Motor neuron (in vitro differentiated cells): ENCODE measurements at regions not wholly inside any gene's neighbourhood (a gene's known extent, or its start where the extent isn't known, plus 50 kb on each side); places are given as distances from the start of the nearest gene placed in this dataset.

Experiments
- ATAC-seq, 8 experiments: fragments of 200-7000 bp; cut with Tn5 transposase; replicated peaks in 6 of 8; 2 replicates each; pipeline ENCODE4 v1.8.0; 2021; ENCODE audit warnings: mild to moderate bottlenecking in 8 of 8, moderate library complexity in 8 of 8
- H3K27ac ChIP-seq, 2 donors: fragments of 250-450 bp; sonication (Bioruptor Pico); 2 replicates each; pipeline ENCODE4 v1.9.0; 2021; ENCODE audit warnings: antibody characterized with exemption in 2 of 2, mild to moderate bottlenecking in 2 of 2, moderate library complexity in 1 of 2
- H3K4me1 ChIP-seq, 2 donors: fragments of 250-450 bp; sonication (Bioruptor Pico); replicated peaks in 1 of 2; 2 replicates each; pipeline ENCODE4 v1.6.1; 2021; ENCODE audit warnings: antibody characterized with exemption in 2 of 2, mild to moderate bottlenecking in 2 of 2, moderate library complexity in 1 of 2
- H3K4me3 ChIP-seq, 5 donors: fragments of 250-450 bp; sonication (Bioruptor Pico); 2 replicates each; pipeline ENCODE4 v1.9.0; 2021; ENCODE audit warnings: antibody characterized with exemption in 5 of 5, mild to moderate bottlenecking in 5 of 5, moderate library complexity in 4 of 5
- WGBS, 10 experiments: fragments of 450-650 bp; shearing (Covaris generic); methylation state at CpG; one replicate each; pipeline ENCODE4 v1.0.0; 2022; 5-methylcytosine and 5-hydroxymethylcytosine counted together
- in situ Hi-C, 9 experiments: fragments of 400-800 bp; cut with MboI; loops; one replicate each; pipeline ENCODE4 v1.15.0; 2021; ENCODE audit warnings: low sequenced_read_pairs in 9 of 9, low pct_unique_long_range_greater_than_20kb in 2 of 9; ENCODE audit not compliant: unreplicated experiment in 9 of 9

DNA sequence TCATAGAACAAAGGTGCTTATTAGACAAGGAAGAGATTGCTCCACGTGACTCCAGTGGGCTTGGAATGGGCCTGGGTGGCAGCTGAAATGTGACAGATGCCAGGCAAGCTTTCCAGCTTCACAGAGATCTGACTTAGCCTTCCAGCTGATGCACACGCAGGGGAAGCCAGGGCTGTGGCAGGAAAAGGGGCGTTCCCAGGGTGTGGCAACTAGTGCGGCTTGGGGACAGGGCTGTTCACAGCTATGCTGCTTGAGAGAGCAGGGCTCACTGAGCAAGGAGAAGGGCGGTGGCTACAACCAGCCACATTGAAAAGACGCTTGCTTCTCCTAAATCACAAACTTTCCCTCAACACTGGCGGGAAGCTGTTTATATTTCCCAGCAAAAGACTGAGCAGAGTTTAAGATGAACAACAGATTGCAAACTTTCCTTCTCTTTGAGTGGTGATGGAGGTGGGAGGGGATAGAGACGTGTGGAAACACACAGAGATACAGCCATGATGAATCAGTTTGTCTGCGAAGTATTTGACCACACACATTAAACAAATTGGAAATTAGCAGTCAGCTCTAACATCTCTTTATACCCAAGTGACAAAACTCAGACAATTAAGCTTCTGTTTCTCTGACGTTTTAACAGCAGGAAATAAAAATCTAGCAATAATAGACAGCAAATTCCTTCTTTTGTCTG, 127.5 kb downstream of the BDH1 start:
- 0 to 52% (median 30%) methylated on average over 2 to 6 of the region's 10 CpGs; no CpG with 5 or more reads in 1 of the 10 experiments for WGBS, 10 experiments
- Histone ChIP-seq H3K27ac (peak overlapping the region in 1 of 2 donors; percentile 53), H3K4me1 (peaks cover 10 to 15% of the 10 kb centered on the region in 2 donors), H3K4me3 (no peak overlapping the region)
- ATAC-seq: peak; percentile 80 to 99 (median 96)
- in situ Hi-C loops: no loop called here

DNA sequence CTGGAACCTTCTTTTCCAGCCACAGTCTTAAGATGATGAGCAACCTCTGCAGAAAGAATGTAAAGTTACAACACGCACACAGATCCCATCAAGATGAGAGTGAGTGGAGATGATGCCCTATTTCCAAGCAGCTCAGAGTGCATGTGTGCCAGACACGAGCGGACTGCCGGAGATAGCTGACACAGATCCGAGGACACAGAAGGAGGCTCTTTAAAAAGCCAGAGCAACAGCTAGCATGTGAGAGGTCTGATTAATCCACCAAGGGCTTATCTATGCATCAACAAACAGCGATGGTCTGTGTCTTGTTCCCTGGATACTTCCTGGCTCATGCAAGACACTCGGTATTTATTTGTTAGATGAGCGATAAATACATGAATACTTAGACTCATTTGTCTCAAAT, 128.6 kb upstream of the DLG1 start:
- no peak overlapping the region for H3K4me3 ChIP-seq
- WGBS, 10 experiments: 87 to 100% (median 92%) methylated on average over 2 to 8 of the region's 8 CpGs; no CpG with 5 or more reads in 4 of the 10 experiments
- peak in 1 of 8 experiments; percentile 22 for ATAC-seq
- in situ Hi-C loops: no loop called here
- peaks cover 14 to 15% of the 10 kb centered on the region in 2 donors for H3K4me1 ChIP-seq
- no peak overlapping the region for H3K27ac ChIP-seq

DNA sequence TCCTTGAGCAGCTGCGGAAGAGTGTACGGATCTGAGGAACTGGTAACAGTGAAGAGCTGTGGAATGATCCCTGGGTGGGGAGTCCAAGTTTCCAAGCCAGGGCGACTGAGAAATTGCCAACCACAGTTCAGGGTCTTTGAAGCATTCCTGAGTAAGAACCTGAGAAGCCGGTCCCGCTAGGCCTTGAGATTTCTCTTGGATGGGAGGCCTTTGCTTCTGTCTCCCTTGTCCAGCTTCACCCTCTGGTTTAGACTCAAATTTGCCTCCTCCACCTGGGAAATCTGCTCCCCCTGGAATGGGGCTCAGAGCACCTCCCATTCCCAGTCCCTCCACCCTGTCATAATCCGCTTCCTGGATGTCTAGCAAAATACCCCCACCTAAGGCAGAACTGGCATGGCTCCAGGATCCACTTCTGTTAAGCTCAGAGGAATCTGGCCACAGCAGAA, 127.7 kb upstream of the DLG1 start:
- H3K4me1 ChIP-seq: peaks cover 15% of the 10 kb centered on the region in 2 donors
- in situ Hi-C loops: no loop called here
- 80 to 100% (median 96%) methylated on average over 1 to 5 of the region's 6 CpGs; no CpG with 5 or more reads in 6 of the 10 experiments for WGBS, 10 experiments

DNA sequence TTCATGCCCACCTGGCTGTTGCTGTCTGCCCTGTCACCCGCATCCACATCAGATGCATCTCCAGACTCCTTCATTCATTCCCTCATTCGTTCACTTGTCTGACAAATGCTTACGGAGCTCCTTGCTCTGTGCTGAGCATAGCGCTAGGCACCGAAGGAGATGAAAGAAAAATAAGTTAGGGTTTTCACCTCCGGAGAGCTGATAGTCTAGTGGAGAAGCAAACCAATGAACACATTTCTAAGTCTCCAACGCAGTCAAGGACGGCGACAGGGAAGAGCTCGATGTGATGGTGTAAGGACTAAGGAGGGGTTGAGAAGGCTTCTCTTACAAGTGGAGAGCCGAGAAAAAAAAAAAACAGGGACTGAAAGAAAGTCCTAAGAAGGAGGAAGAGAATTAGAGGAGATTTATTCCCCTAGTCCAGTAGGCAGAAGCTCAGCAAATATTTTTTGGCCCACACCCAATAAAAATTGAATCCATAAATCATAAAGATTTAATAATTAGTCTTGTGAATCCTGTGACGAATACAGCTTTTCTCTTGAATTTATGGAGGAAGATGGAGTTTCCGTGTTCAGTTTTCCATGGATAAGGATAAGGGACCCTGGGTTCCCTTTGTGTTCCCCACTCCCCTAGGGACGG, 127.2 kb upstream of the DLG1 start:
- no peak overlapping the region for H3K27ac ChIP-seq
- WGBS, 10 experiments: 70 to 97% (median 91%) methylated on average over 4 to 14 of the region's 14 CpGs
- in situ Hi-C loops: no loop called here
- ATAC-seq: no peak
- no peak overlapping the region for H3K4me3 ChIP-seq
- H3K4me1 ChIP-seq: peaks cover 10 to 15% of the 10 kb centered on the region in 2 donors

More for the DNA sequence above, 127.7 kb upstream of the DLG1 start:
- peak in 1 of 8 experiments; percentile 45 for ATAC-seq
- H3K27ac ChIP-seq: no peak overlapping the region
- H3K4me3 ChIP-seq: no peak overlapping the region

DNA sequence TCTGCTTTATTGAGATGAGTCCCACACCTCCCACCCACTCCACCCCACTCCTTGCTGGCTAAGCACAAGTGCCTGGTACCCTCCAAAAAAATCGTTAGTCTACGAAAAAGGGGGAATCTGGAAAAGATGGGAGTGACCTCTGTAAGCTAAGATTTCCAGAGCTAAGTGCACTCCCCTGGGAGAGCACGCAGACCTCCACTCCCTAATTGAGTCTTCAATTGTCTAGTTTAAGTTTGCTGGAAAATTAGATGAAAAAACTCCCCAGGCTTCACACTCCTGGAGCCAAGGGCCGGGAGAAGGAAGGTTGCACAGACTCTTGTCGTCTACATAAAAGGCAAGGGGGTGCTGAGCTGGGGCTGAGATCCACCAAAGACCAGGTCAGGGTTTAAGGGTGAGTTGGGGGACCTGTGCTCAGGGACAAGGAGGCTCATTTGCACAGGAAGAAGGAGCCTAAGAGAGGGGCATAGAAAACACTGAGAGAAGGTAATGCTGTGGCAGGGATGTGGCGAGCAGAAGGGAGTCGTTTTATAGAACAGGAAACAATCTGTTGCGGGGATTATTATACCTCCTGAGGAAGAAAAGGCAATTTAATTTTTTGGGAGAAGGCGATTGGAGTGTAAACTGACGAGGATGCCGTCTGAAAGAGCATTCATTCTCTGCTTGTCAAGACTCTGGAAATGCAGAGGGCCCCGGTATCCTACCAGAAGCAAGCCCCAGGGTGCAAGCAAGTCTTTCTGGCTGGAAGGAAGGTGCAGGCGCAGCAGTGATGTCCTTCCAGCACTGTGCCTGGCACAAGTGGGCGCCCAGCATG, 126.5 kb upstream of the DLG1 start:
- Histone ChIP-seq H3K4me3 (no peak overlapping the region), H3K27ac (no peak overlapping the region), H3K4me1 (peaks cover 10 to 15% of the 10 kb centered on the region in 2 donors)
- in situ Hi-C loops: no loop called here
- WGBS, 10 experiments: 50 to 100% (median 85%) methylated on average over 1 to 11 of the region's 14 CpGs
- ATAC-seq: no peak

DNA sequence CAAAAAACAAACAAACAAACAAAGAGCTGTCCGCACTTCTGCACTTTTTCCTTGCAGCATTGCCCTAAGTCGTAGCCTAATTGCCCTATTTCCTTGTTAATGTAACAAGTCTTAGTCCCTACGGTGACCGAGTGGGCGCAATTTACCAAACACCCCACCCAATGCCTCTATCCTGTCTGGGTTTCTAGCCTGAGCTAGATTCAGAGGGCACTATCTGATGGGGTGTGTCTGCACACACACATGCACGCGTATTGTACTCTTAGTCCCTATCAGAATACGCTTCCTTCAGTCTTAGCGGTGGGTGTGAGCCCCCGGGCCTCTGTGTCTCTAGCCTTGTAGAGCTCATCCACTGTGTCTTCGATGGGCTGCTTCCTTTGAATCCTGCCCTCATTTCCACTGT, 125.9 kb upstream of the DLG1 start:
- ATAC-seq: no peak
- WGBS, 10 experiments: 68 to 100% (median 81%) methylated on average over 1 to 8 of the region's 11 CpGs; no CpG with 5 or more reads in 2 of the 10 experiments
- Histone ChIP-seq H3K27ac (no peak overlapping the region), H3K4me3 (no peak overlapping the region), H3K4me1 (peaks cover 10 to 15% of the 10 kb centered on the region in 2 donors)
- in situ Hi-C loops: no loop called here

DNA sequence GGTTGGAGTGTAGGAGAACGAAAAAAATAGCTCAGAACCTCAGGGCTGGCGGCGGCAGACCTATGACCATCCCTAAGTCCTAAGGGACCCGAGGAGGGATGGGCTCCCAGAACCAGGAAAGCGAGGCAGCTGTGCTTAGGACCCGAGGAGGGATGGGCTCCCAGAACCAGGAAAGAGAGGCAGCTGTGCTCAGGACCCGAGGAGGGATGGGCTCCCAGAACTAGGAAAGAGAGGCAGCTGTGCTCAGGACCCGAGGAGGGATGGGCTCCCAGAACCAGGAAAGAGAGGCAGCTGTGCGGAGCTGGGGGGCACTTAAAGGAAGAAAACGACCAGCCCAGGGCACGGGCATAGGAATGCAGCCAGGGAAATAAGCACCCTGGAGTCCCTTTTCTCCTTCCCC, 125.0 kb upstream of the DLG1 start:
- Histone ChIP-seq H3K27ac (no peak overlapping the region), H3K4me1 (peaks cover 7% of the 10 kb centered on the region in 2 donors), H3K4me3 (no peak overlapping the region)
- ATAC-seq: no peak
- in situ Hi-C loops: no loop called here
- WGBS, 10 experiments: 64 to 100% (median 90%) methylated on average over 1 to 9 of the region's 11 CpGs; no CpG with 5 or more reads in 3 of the 10 experiments

DNA sequence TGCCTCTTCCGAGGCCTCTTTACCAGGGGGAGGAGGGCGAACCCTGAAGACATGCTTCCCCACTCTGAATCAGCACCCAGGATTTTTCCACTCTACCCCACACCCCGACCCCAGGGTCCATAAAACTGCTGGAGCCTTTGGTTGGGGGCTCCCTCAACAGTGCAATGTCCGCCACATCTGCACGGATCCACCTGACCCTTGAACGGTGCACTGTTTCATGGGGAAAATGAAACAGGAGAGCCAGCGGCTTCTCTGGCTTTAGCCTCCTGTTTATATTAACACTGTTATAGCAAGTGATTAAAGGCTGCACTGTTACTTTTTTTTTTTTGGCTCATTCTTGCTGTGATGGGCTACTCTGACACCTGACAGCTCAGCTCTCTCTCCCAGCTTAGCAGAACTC, 124.1 kb upstream of the DLG1 start:
- peak in 1 of 8 experiments; percentile 20 for ATAC-seq
- 0 to 90% (median 77%) methylated on average over 1 to 5 of the region's 7 CpGs; no CpG with 5 or more reads in 4 of the 10 experiments for WGBS, 10 experiments
- no peak overlapping the region for H3K27ac ChIP-seq

DNA sequence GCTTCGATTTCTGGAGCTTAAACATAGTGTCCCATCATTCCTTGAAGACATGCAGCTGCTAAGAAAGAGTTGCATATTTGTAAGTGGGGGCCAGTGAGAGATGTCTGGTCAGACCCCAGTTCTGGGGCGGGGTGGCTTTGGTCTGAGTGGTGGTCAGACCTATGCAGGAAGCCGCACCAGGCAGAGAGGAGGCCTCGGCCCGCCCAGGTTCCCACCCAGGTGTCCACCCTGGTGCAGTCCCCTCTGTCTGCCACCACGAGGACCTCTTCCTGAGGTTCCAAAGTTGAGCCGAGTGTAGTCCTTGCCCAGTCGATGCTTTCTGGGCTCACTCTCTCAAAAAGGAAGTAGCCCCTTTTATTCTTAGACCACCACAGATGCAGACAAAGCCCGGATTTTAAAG, 122.6 kb upstream of the DLG1 start:
- Histone ChIP-seq H3K27ac (no peak overlapping the region), H3K4me1 (peaks cover 11 to 12% of the 10 kb centered on the region in 2 donors), H3K4me3 (no peak overlapping the region)
- in situ Hi-C loops: no loop called here
- WGBS, 10 experiments: 30 to 100% (median 84%) methylated on average over 1 to 6 of the region's 9 CpGs; no CpG with 5 or more reads in 2 of the 10 experiments
- ATAC-seq: no peak

More for the DNA sequence above, 124.1 kb upstream of the DLG1 start:
- in situ Hi-C loops: no loop called here
- Histone ChIP-seq H3K4me1 (peaks cover 7% of the 10 kb centered on the region in 2 donors), H3K4me3 (no peak overlapping the region)

DNA sequence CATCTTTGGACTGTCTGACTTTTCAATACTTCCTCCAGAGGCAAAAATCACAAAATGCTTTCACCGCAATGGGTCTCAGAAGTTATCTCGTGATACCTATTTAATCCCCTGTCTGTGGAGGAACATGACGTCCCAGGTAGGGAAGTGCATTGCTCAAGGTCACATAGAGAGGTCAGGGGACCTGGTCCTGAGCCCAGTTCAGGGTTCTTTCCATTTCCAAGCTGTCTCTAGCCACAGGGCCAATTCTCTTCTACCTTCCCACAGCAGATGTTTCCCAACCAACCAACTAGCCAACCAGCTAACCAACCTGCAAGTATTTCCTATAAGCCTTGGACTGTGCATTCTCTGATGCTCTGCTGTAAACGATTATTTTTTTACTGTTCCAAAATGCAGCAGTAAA, 122.2 kb upstream of the DLG1 start:
- Histone ChIP-seq H3K4me3 (no peak overlapping the region), H3K27ac (no peak overlapping the region), H3K4me1 (peaks cover 11 to 12% of the 10 kb centered on the region in 2 donors)
- in situ Hi-C loops: no loop called here
- 50 to 100% (median 86%) methylated on average over 1 to 4 of the region's 4 CpGs for WGBS, 10 experiments
- no peak for ATAC-seq

DNA sequence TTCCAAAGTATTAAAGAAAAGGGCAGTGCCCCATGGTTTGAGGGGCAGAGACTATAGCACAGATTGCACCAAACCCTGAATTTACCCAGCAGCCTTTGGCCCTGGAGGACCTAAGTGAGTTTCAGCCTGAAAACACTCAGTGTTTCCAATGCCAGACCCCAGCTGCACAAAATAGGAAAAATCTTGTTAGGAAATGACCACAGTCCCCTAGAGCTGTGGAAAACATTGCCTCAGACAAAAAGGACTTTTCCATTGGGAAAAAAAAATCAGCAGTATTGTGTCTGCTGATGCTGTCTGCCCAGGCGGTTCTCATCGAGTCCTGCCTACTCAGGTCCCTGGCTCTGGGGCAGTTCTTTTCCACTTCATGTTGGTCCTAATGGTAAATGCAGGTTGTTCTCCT, 121.7 kb upstream of the DLG1 start:
- no peak overlapping the region for H3K27ac ChIP-seq
- H3K4me3 ChIP-seq: no peak overlapping the region
- in situ Hi-C loops: no loop called here
- peaks cover 11 to 12% of the 10 kb centered on the region in 2 donors for H3K4me1 ChIP-seq
- ATAC-seq: no peak
- WGBS, 10 experiments: 75 to 100% (median 88%) methylated on average over 1 to 2 of the region's 2 CpGs; no CpG with 5 or more reads in 6 of the 10 experiments

DNA sequence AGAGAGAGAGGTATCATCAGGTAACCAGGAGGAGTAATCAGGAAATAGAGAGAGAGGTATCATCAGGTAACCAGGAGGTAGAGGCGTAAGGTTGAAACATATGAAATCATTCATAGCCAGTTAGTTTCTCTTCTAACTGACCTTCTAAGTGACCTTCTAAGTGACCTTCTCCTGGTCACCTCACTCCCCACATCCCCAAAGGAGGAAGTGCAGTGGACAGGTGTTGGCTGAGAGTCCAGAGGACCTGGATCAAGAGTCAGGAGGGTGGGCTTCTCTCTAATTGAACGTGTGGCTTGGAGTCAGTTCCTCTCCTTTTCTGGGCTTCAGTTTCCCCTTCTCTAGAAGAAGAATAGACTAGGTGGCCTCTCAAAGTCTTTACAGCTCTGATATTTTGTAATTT, 121.3 kb upstream of the DLG1 start:
- WGBS, 10 experiments: 80 to 100% (median 100%) methylated on average over 1 to 2 of the region's 2 CpGs; no CpG with 5 or more reads in 3 of the 10 experiments
- no peak for ATAC-seq
- Histone ChIP-seq H3K4me3 (no peak overlapping the region), H3K27ac (no peak overlapping the region), H3K4me1 (peaks cover 11 to 12% of the 10 kb centered on the region in 2 donors)
- in situ Hi-C loops: no loop called here
